Nephron (organoid): ENCODE measurements at regions not wholly inside any gene's neighbourhood (a gene's known extent, or its start where the extent isn't known, plus 50 kb on each side); places are given as distances from the start of the nearest gene placed in this dataset.

Source experiments
- H3K27ac Mint-ChIP-seq, 3 experiments: 2 replicates each; pipeline ENCODE4 v1.8.0; 2020; ENCODE audit warnings: mixed read lengths in 3 of 3, mild to moderate bottlenecking in 2 of 3, moderate library complexity in 1 of 3
- H3K27me3 Mint-ChIP-seq: 2 replicates; pipeline ENCODE4 v1.8.0; 2021; ENCODE audit warnings: low read depth, mild to moderate bottlenecking, moderate library complexity, mixed read lengths
- H3K36me3 Mint-ChIP-seq: 2 replicates; pipeline ENCODE4 v1.8.0; 2020; ENCODE audit warnings: low read depth, mixed read lengths
- H3K4me1 Mint-ChIP-seq: 2 replicates; pipeline ENCODE4 v1.8.0; 2020; ENCODE audit warnings: mixed read lengths
- H3K4me3 Mint-ChIP-seq, 3 experiments: 2 replicates each; pipeline ENCODE4 v1.8.0; 2020; ENCODE audit warnings: mild to moderate bottlenecking in 3 of 3, mixed read lengths in 3 of 3, moderate library complexity in 2 of 3
- H3K9me3 Mint-ChIP-seq: 2 replicates; pipeline ENCODE4 v1.8.0; 2020; ENCODE audit warnings: mixed read lengths
- TF ChIP-seq, protein P1 (sequence below), 3 experiments: fragments of 200-600 bp; sonication (generic); IDR thresholded peaks; one replicate each; pipeline ENCODE4 v1.5.0; 2021; ENCODE audit warnings: antibody characterized with exemption in 3 of 3; ENCODE audit not compliant: unreplicated experiment in 3 of 3

DNA sequence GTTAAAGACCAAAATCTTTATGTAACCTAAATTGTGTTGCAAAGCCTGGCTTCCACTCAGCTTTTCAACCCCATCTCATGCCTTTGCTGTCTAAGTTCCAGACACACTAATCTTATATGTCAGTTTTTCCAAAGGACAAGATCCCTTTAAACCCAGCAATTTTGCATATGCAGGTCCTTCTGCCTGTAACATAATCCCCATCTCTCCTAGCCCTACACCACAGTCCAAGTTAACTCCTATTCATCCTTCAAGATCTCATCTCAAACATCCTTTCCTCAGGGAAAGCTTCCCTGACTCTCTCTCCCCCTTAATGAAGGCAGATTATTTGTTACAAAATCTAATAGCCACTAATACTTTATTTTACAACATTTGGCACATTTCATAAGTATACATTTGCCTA lies 366.3 kb downstream of the PLPP3 start:
- TF ChIP-seq, protein P1, sequence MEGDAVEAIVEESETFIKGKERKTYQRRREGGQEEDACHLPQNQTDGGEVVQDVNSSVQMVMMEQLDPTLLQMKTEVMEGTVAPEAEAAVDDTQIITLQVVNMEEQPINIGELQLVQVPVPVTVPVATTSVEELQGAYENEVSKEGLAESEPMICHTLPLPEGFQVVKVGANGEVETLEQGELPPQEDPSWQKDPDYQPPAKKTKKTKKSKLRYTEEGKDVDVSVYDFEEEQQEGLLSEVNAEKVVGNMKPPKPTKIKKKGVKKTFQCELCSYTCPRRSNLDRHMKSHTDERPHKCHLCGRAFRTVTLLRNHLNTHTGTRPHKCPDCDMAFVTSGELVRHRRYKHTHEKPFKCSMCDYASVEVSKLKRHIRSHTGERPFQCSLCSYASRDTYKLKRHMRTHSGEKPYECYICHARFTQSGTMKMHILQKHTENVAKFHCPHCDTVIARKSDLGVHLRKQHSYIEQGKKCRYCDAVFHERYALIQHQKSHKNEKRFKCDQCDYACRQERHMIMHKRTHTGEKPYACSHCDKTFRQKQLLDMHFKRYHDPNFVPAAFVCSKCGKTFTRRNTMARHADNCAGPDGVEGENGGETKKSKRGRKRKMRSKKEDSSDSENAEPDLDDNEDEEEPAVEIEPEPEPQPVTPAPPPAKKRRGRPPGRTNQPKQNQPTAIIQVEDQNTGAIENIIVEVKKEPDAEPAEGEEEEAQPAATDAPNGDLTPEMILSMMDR (IDR thresholded peaks at IDR 0.05; ENCODE audit: unreplicated experiment in 3 of 3), result no peak
- H3K27ac Mint-ChIP-seq, result no peak overlapping the region
- no peaks in the 10 kb centered on the region for H3K36me3 Mint-ChIP-seq
- no peak overlapping the region for H3K4me3 Mint-ChIP-seq
- H3K27me3 Mint-ChIP-seq, result no peaks in the 10 kb centered on the region
- no peaks in the 10 kb centered on the region for H3K9me3 Mint-ChIP-seq
- H3K4me1 Mint-ChIP-seq, result peaks cover 5% of the 10 kb centered on the region

DNA sequence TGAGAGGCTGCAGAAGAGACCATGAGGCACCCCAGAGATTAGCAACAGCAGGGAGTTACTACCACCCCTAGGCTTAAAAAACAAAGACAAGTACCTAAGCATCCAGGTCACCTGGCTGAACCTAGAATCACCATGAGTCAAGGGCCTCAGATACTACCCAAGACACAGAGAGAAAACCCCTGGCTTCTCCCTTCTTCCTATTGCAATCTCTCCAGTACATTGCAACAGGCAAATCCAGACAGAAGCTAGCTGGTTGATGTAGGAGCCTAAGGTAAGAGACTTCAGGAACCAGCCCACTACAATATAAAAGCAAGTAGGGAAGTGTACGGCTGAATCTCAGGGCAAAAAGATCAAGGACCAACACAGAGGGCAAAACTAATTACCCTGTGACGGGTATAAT lies 367.2 kb downstream of the PLPP3 start:
- no peaks in the 10 kb centered on the region for H3K27me3 Mint-ChIP-seq
- no peak overlapping the region for H3K4me3 Mint-ChIP-seq
- peaks cover 5% of the 10 kb centered on the region for H3K4me1 Mint-ChIP-seq
- no peak overlapping the region for H3K27ac Mint-ChIP-seq
- H3K9me3 Mint-ChIP-seq, result no peaks in the 10 kb centered on the region
- TF ChIP-seq, protein P1 (IDR thresholded peaks at IDR 0.05; ENCODE audit: unreplicated experiment in 3 of 3), result no peak
- no peaks in the 10 kb centered on the region for H3K36me3 Mint-ChIP-seq

DNA sequence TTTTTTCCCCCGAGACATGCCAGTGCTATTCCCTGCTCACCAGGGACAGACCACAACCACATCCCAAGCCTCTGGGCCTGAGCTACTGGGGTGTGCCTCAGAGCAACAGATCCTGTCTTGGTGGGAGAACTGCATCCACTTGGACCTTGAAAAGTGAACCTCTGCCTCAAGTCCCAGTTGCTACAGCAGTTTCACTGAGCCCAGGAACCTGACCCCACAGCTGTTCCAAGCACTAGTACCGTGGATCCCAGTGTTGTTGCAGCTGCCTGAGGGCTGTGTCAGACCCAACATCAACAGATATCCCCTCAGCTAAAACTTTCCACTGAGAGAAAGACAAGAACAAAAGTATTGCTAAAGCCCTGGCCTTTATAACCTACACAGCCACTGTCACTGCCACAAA lies 373.0 kb downstream of the PLPP3 start:
- no peaks in the 10 kb centered on the region for H3K36me3 Mint-ChIP-seq
- peaks cover 7% of the 10 kb centered on the region for H3K27me3 Mint-ChIP-seq
- no peak overlapping the region for H3K4me3 Mint-ChIP-seq
- peaks cover 24% of the 10 kb centered on the region for H3K4me1 Mint-ChIP-seq
- H3K27ac Mint-ChIP-seq, result no peak overlapping the region
- TF ChIP-seq, protein P1 (IDR thresholded peaks at IDR 0.05; ENCODE audit: unreplicated experiment in 3 of 3), result no peak
- H3K9me3 Mint-ChIP-seq, result peaks cover 7% of the 10 kb centered on the region

DNA sequence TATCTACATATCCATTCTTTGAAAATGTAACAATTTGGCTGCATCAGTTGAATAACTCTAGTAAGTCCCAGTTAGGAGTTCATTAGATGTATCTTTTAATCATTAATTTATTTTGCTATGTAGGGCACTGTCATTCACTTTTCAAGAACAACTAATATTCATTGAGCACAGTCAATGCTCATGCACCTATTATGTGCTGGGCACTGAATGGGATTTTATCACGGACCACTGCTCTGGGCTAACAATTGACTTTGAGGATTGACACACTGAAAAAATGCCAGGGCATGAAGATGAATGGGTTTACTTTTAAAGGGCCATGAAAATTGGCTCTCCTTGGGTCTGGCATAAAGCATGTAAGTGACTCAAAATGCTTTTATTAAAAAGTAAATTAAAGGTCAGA lies 375.2 kb downstream of the PLPP3 start:
- H3K27me3 Mint-ChIP-seq, result peaks cover 7% of the 10 kb centered on the region
- peaks cover 7% of the 10 kb centered on the region for H3K9me3 Mint-ChIP-seq
- no peaks in the 10 kb centered on the region for H3K36me3 Mint-ChIP-seq
- no peak overlapping the region for H3K27ac Mint-ChIP-seq
- H3K4me1 Mint-ChIP-seq, result peaks cover 39% of the 10 kb centered on the region
- H3K4me3 Mint-ChIP-seq, result no peak overlapping the region
- TF ChIP-seq, protein P1 (IDR thresholded peaks at IDR 0.05; ENCODE audit: unreplicated experiment in 3 of 3), result no peak

DNA sequence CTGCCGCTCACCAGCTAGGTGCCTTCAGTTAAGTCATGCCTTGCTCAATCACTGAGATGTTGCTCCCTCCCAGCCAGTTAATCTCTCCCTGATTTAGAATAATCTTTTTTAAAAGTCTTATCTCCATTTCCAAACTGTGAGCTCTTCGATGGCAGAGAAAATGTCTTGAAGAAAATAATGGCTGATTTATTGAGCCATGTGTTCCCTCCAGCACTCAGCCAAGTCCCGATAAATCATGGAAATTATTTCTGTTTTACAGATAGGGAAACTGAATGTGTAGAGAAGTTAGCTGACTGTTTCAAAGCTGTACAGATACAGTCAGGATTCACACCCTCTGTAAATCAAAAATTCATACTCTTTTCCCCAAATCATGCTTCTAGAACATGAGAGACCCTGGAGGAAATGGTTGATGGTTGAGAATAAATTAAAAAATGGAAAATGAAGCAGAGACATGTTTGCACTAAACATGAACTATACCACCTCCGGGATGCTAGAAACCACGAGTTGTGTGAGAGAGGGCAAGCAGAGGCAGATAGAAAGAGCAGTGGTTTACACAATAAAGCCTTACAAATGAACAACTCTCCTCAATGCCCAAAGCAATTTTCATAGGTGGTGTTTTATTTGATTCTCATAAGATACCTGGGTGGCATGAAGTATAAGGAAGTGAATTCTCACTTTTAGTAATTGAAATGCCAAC lies 376.4 kb downstream of the PLPP3 start:
- Mint-ChIP-seq H3K4me1 (peaks cover 44% of the 10 kb centered on the region), H3K27ac (peak overlapping the region; percentile 61 to 89 (median 77)), H3K9me3 (peaks cover 7% of the 10 kb centered on the region), H3K27me3 (peaks cover 7% of the 10 kb centered on the region), H3K4me3 (no peak overlapping the region), H3K36me3 (no peaks in the 10 kb centered on the region)
- TF ChIP-seq, protein P1 (IDR thresholded peaks at IDR 0.05; ENCODE audit: unreplicated experiment in 3 of 3), result no peak

DNA sequence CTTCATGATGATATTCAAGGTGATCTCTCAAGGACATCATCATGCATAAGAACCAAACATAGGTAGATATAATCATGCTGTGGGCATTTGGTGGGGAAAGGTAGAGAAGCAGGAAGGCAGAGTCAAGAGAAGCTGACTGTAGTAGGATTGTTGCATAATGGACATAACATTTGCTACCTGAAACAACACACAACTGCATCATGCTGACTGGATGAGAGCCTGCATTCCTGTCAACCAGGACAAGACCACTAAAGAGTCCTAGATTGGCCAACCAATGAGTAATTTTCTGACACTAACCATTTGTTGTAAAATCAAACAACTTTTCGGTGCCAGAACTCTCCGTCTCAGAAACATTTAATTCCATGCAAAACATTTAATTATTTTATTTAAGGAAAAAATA lies 377.2 kb downstream of the PLPP3 start:
- Mint-ChIP-seq H3K4me3 (no peak overlapping the region), H3K4me1 (peaks cover 44% of the 10 kb centered on the region), H3K36me3 (no peaks in the 10 kb centered on the region), H3K27ac (peak overlapping the region in 2 of 3 experiments; percentile 32 to 61), H3K9me3 (peaks cover 7% of the 10 kb centered on the region), H3K27me3 (peaks cover 7% of the 10 kb centered on the region)
- TF ChIP-seq, protein P1 (IDR thresholded peaks at IDR 0.05; ENCODE audit: unreplicated experiment in 3 of 3), result no peak
